ENCODE measurements at regions not wholly inside any gene's neighbourhood (a gene's known extent, or its start where the extent isn't known, plus 50 kb on each side); places are given as distances from the start of the nearest gene placed in this dataset.

DNA sequence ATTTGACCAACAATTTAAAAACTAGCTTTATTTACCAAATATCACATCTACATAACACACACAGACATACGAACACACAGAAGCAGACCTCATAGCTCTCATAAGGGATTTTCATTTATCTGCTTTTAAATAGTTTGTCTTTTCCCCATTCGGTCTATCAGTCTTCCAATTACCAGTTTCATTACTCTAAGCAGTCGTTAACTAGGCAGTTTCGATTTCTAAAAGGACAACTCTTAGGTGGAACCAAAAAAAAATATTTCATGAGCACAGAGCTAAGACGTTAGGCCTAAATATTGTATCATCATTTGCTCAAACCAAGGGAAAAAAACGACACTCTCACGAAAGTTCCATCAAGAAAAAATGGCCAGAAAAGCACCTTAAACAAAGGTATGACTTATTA lies 228.4 kb downstream of the SPANXN1 start:
- no peak for FAIRE-seq

GRCh38 chrX:145484740-145485139 lies 237.4 kb downstream of the SPANXN1 start:
- Histone ChIP-seq H3K4me3 (ENCODE audit: control insufficient read depth in 2 of 3, extremely low read depth in 1 of 3, insufficient read depth in 2 of 3, low read depth in 1 of 3, low read length in 3 of 3) (no peak overlapping the region), H2AFZ (ENCODE audit: control insufficient read depth, low read length) (no peak overlapping the region), H4K20me1 (ENCODE audit: control insufficient read depth, extremely low read depth, insufficient read depth, low read length) (no peaks in the 10 kb centered on the region), H3K36me3 (ENCODE audit: control insufficient read depth in 2 of 2, extremely low read depth in 1 of 2, insufficient read depth in 2 of 2, low read length in 2 of 2) (no peaks in the 10 kb centered on the region), H3K27me3 (ENCODE audit: control insufficient read depth, extremely low read depth, insufficient read depth, low read length) (no peaks in the 10 kb centered on the region), H3K9me3 (ENCODE audit: control insufficient read depth, low read depth, low read length) (no peaks in the 10 kb centered on the region), H3K4me1 (ENCODE audit: control insufficient read depth, extremely low read depth, insufficient read depth, low read length) (no peaks in the 10 kb centered on the region), H3K9me1 (ENCODE audit: control insufficient read depth, extremely low read depth, insufficient read depth, low read length) (no peaks in the 10 kb centered on the region), H3K27ac (ENCODE audit: control insufficient read depth, insufficient read depth, low read length) (no peak overlapping the region), H3K4me2 (ENCODE audit: control insufficient read depth, extremely low read depth, insufficient read depth, low read depth, low read length) (no peak overlapping the region), H3K9ac (ENCODE audit: control insufficient read depth, extremely low read depth, insufficient read depth, low read length) (no peak overlapping the region), H3K79me2 (ENCODE audit: control insufficient read depth, insufficient read depth, low read length) (no peaks in the 10 kb centered on the region)
- TF ChIP-seq EZH2 (IDR thresholded peaks at IDR 0.05; ENCODE audit: low read length) (no peak), CTCF (optimal IDR thresholded peaks at IDR 0.05 in 1 of 3, IDR thresholded peaks at IDR 0.05 in 1 of 3, conservative IDR thresholded peaks at IDR 0.05 in 1 of 3; ENCODE audit: extremely low read depth in 1 of 3, insufficient read depth in 2 of 3, low read length in 3 of 3) (no peak)
- no peak for DNase-seq (ENCODE audit: low read depth, low spot score)
- no peak for FAIRE-seq
- dilution Hi-C loops (cut with MboI; ENCODE audit: extremely low pct_ligation_motif_present, low sequenced_read_pairs) = no loop called here

More for the DNA sequence above, 228.4 kb downstream of the SPANXN1 start:
- H3K27ac ChIP-seq (ENCODE audit: control insufficient read depth, insufficient read depth, low read length) = no peak overlapping the region
- dilution Hi-C loops (cut with MboI; ENCODE audit: extremely low pct_ligation_motif_present, low sequenced_read_pairs) = no loop called here
- H3K27me3 ChIP-seq (ENCODE audit: control insufficient read depth, extremely low read depth, insufficient read depth, low read length) = no peaks in the 10 kb centered on the region
- no peak overlapping the region for H3K4me3 ChIP-seq (ENCODE audit: control insufficient read depth in 2 of 3, extremely low read depth in 1 of 3, insufficient read depth in 2 of 3, low read depth in 1 of 3, low read length in 3 of 3)
- TF ChIP-seq CTCF (optimal IDR thresholded peaks at IDR 0.05 in 1 of 3, IDR thresholded peaks at IDR 0.05 in 1 of 3, conservative IDR thresholded peaks at IDR 0.05 in 1 of 3; ENCODE audit: extremely low read depth in 1 of 3, insufficient read depth in 2 of 3, low read length in 3 of 3) (no peak), EZH2 (IDR thresholded peaks at IDR 0.05; ENCODE audit: low read length) (no peak)
- no peaks in the 10 kb centered on the region for H3K9me1 ChIP-seq (ENCODE audit: control insufficient read depth, extremely low read depth, insufficient read depth, low read length)
- H3K36me3 ChIP-seq (ENCODE audit: control insufficient read depth in 2 of 2, extremely low read depth in 1 of 2, insufficient read depth in 2 of 2, low read length in 2 of 2) = no peaks in the 10 kb centered on the region
- no peak overlapping the region for H3K4me2 ChIP-seq (ENCODE audit: control insufficient read depth, extremely low read depth, insufficient read depth, low read depth, low read length)
- H3K9ac ChIP-seq (ENCODE audit: control insufficient read depth, extremely low read depth, insufficient read depth, low read length) = no peak overlapping the region
- no peak overlapping the region for H2AFZ ChIP-seq (ENCODE audit: control insufficient read depth, low read length)
- H3K4me1 ChIP-seq (ENCODE audit: control insufficient read depth, extremely low read depth, insufficient read depth, low read length) = no peaks in the 10 kb centered on the region
- no peaks in the 10 kb centered on the region for H3K79me2 ChIP-seq (ENCODE audit: control insufficient read depth, insufficient read depth, low read length)
- no peak for DNase-seq (ENCODE audit: low read depth, low spot score)
- H4K20me1 ChIP-seq (ENCODE audit: control insufficient read depth, extremely low read depth, insufficient read depth, low read length) = no peaks in the 10 kb centered on the region
- no peaks in the 10 kb centered on the region for H3K9me3 ChIP-seq (ENCODE audit: control insufficient read depth, low read depth, low read length)

All from keratinocyte (primary cell).